Endothelial cell of umbilical vein (primary cell): ENCODE measurements at regions not wholly inside any gene's neighbourhood (a gene's known extent, or its start where the extent isn't known, plus 50 kb on each side); places are given as distances from the start of the nearest gene placed in this dataset.

Source experiments
- BruUV-seq: library from RNA; stranded (reverse); fragments of 400-500 nt; replicated peaks from 2 replicates; lab custom pipeline; 2021; lab: Mats Ljungman, UMichigan
- CTCF ChIA-PET: fragments of 300-600, 350-600 bp; sonication (Branson Sonifier 250); formaldehyde crosslinking; loops from one replicate; lab custom pipeline; 2021; ENCODE audit warnings: antibody characterized with exemption, inconsistent platforms; lab: Charles Lee
- POLR2A ChIA-PET: fragments of 300-600, 350-600 bp; sonication (Branson Sonifier 250); formaldehyde crosslinking; loops from one replicate; lab custom pipeline; 2021; ENCODE audit warnings: antibody characterized with exemption, inconsistent platforms; lab: Charles Lee
- DNase-seq: peaks from one replicate; pipeline ENCODE4 v3.0.0-alpha.2; 2011; ENCODE audit warnings: low read depth, low spot score
- FAIRE-seq: peaks from 2 replicates; lab custom pipeline; 2011; peaks lifted over from hg19 to GRCh38; lab: Jason Lieb, UNC
- H2AFZ ChIP-seq: 2 replicates; pipeline ENCODE4 v1.6.0; 2012; ENCODE audit warnings: low read depth, low read length, control low read depth, inconsistent platforms
- H3K27ac ChIP-seq: 2 replicates; pipeline ENCODE4 v1.5.1; 2011; ENCODE audit warnings: low read depth, mild to moderate bottlenecking, control low read depth, low read length, moderate library complexity; ENCODE audit not compliant: insufficient read depth
- H3K27me3 ChIP-seq, 2 experiments: 2 replicates each; pipeline versions ENCODE4 v1.6.0 to v1.6.1; 2011; ENCODE audit warnings: low read length in 2 of 2, mixed read lengths in 1 of 2; ENCODE audit not compliant: control insufficient read depth in 2 of 2, insufficient read depth in 2 of 2
- H3K36me3 ChIP-seq, 2 experiments: 2 replicates in 1 of 2; 3 replicates in 1 of 2; pipeline ENCODE4 v1.5.1; 2011; ENCODE audit warnings: low read length in 2 of 2, mild to moderate bottlenecking in 1 of 2, moderate library complexity in 1 of 2; ENCODE audit not compliant: control insufficient read depth in 2 of 2, insufficient read depth in 2 of 2; ENCODE audit errors: extremely low read depth in 1 of 2
- H3K4me1 ChIP-seq: 3 replicates; pipeline ENCODE4 v1.5.1; 2011; ENCODE audit warnings: mild to moderate bottlenecking, low read length; ENCODE audit not compliant: control insufficient read depth, insufficient read depth; ENCODE audit errors: extremely low read depth
- H3K4me2 ChIP-seq: 2 replicates; pipeline ENCODE4 v1.6.1; 2011; ENCODE audit warnings: low read length, control low read depth, mixed read lengths; ENCODE audit not compliant: insufficient read depth
- H3K4me3 ChIP-seq, 3 experiments: fragments of 200-600 bp in 1 of 3; sonication (generic), shearing (Covaris generic) in 1 of 3; replicated peaks in 1 of 3; 2 replicates each; pipeline ENCODE4 v1.5.1; 2011 to 2016; ENCODE audit warnings: control low read depth in 3 of 3, low read length in 3 of 3, mild to moderate bottlenecking in 2 of 3, inconsistent platforms in 1 of 3, low read depth in 1 of 3, moderate library complexity in 1 of 3; ENCODE audit not compliant: insufficient read depth in 1 of 3
- H3K79me2 ChIP-seq: 2 replicates; pipeline ENCODE4 v1.6.0; 2012; ENCODE audit warnings: low read length, inconsistent platforms; ENCODE audit not compliant: control insufficient read depth, insufficient read depth
- H3K9ac ChIP-seq: replicated peaks from 2 replicates; pipeline ENCODE3; 2011; ENCODE audit warnings: low read length, control low read depth; ENCODE audit not compliant: insufficient read depth; ENCODE audit errors: extremely low read depth
- H3K9me1 ChIP-seq: replicated peaks from 3 replicates; pipeline ENCODE4 v1.6.0; 2011; ENCODE audit warnings: mild to moderate bottlenecking, low read length; ENCODE audit not compliant: control insufficient read depth, insufficient read depth; ENCODE audit errors: extremely low read depth
- H3K9me3 ChIP-seq: replicated peaks from 2 replicates; pipeline ENCODE4 v1.5.1; 2012; ENCODE audit warnings: low read length, inconsistent platforms; ENCODE audit not compliant: control insufficient read depth, insufficient read depth
- H4K20me1 ChIP-seq: replicated peaks from 2 replicates; pipeline ENCODE3; 2011; ENCODE audit warnings: mild to moderate bottlenecking, low read length; ENCODE audit not compliant: control insufficient read depth, insufficient read depth; ENCODE audit errors: extremely low read depth
- CTCF ChIP-seq, 2 donors: IDR thresholded peaks; 1 replicate in 1 of 2; 2 replicates in 1 of 2; pipeline ENCODE4 v1.5.1; 2011; ENCODE audit warnings: low read length in 2 of 2, mild to moderate bottlenecking in 2 of 2, moderate library complexity in 2 of 2, control low read depth in 1 of 2, inconsistent platforms in 1 of 2, low read depth in 1 of 2; ENCODE audit not compliant: insufficient read depth in 1 of 2; ENCODE audit errors: extremely low read depth in 1 of 2
- EZH2 ChIP-seq: IDR thresholded peaks from 2 replicates; pipeline ENCODE4 v1.6.1; 2012; ENCODE audit warnings: borderline replicate concordance, low read depth, mild to moderate bottlenecking, moderate library complexity, low read length, inconsistent platforms; ENCODE audit not compliant: severe bottlenecking
- FOS ChIP-seq: IDR thresholded peaks from 2 replicates; pipeline ENCODE4 v1.6.1; 2011; ENCODE audit warnings: mild to moderate bottlenecking, low read length, moderate library complexity, borderline replicate concordance; ENCODE audit not compliant: insufficient read depth
- GATA2 ChIP-seq: IDR thresholded peaks from 2 replicates; pipeline ENCODE4 v1.7.0; 2011; ENCODE audit warnings: low read depth, mild to moderate bottlenecking, moderate library complexity, mixed read lengths, low read length; ENCODE audit not compliant: insufficient read length, insufficient read depth
- JUN ChIP-seq: IDR thresholded peaks from 2 replicates; pipeline ENCODE4 v1.6.1; 2011; ENCODE audit warnings: borderline replicate concordance, low read depth; ENCODE audit not compliant: insufficient read length, insufficient read depth
- MAX ChIP-seq: IDR thresholded peaks from 2 replicates; pipeline ENCODE4 v1.6.1; 2011; ENCODE audit not compliant: insufficient read depth, insufficient read length
- MYC ChIP-seq: IDR thresholded peaks from one replicate; pipeline ENCODE4 v1.6.1; 2011; ENCODE audit warnings: mild to moderate bottlenecking, low read depth, low read length
- POLR2A ChIP-seq: IDR thresholded peaks from 2 replicates; pipeline ENCODE4 v1.6.1; 2012; ENCODE audit warnings: low read depth, mild to moderate bottlenecking, control low read depth, low read length
- dilution Hi-C: fragments of 300-500 bp; cut with MboI; formaldehyde crosslinking; loops from one replicate; pipeline ENCODE4 v1.15.0; 2019; ENCODE audit warnings: low sequenced_read_pairs; ENCODE audit not compliant: extremely low pct_ligation_motif_present
- intact Hi-C: fragments of 100-400 bp; cut with micrococcal nuclease; formaldehyde crosslinking; loops from one replicate; pipeline ENCODE4 v1.10.0; 2022

- Histone ChIP-seq H3K9me3 (no peaks in the 10 kb centered on the region), H3K4me1 (peaks cover 7% of the 10 kb centered on the region), H3K4me2 (no peak overlapping the region), H2AFZ (peak overlapping the region; percentile 41), H3K9ac (no peak overlapping the region), H3K27ac (no peak overlapping the region), H3K27me3 (peaks cover 0 to 5% of the 10 kb centered on the region in 2 experiments), H3K4me3 (no peak overlapping the region), H3K9me1 (no peaks in the 10 kb centered on the region), H4K20me1 (no peaks in the 10 kb centered on the region), H3K36me3 (no peaks in the 10 kb centered on the region), H3K79me2 (no peaks in the 10 kb centered on the region)
- POLR2A ChIA-PET = no interaction called here
- dilution Hi-C loops = no loop called here
- no TSS peak for BruUV-seq
- CTCF ChIA-PET = interaction anchor here (0.9 kb wide), 1 partner anchor 26 kb away, joined by 4 read pairs; no protein-coding TSS in a partner anchor
- TF ChIP-seq FOS = peak; percentile 30
- no peak for TF ChIP-seq CTCF (IDR thresholded peaks at IDR 0.05; ENCODE audit: extremely low read depth in 1 of 2, insufficient read depth in 1 of 2, low read depth in 1 of 2, low read length in 2 of 2)
- TF ChIP-seq EZH2 = no peak
- TF ChIP-seq JUN = peak; percentile 37
- no peak for TF ChIP-seq POLR2A
- no peak for TF ChIP-seq MAX
- no peak for TF ChIP-seq MYC
- TF ChIP-seq GATA2 = no peak
- intact Hi-C loops = loop anchor here (5.0 kb wide), 1 partner anchor 116 kb away; the partner anchor contains the start of gene MN1
- FAIRE-seq = peak; percentile 91
- peak; percentile 87 for DNase-seq
These were observed 115.0 kb downstream of the MN1 start for GRCh38 chr22:27686534-27686933.
